Gastrocnemius medialis (tissue), 4 donors: ENCODE measurements at regions not wholly inside any gene's neighbourhood (a gene's known extent, or its start where the extent isn't known, plus 50 kb on each side); places are given as distances from the start of the nearest gene placed in this dataset.

Experiments
- CTCF ChIP-seq, 5 experiments: fragments of 450-650 bp in 3 of 5; fragments of 200-600 bp in 2 of 5; sonication (generic) in 2 of 5; IDR thresholded peaks in 4 of 5; conservative IDR thresholded peaks in 1 of 5; 1 replicate in 4 of 5; 2 replicates in 1 of 5; pipeline ENCODE4 v1.5.1; 2016 to 2019; ENCODE audit warnings: antibody characterized with exemption in 5 of 5, mild to moderate bottlenecking in 3 of 5, moderate library complexity in 3 of 5
- POLR2A ChIP-seq, 2 donors: fragments of 450-650 bp; IDR thresholded peaks; one replicate each; pipeline ENCODE4 v1.6.1; 2017; ENCODE audit warnings: antibody characterized with exemption in 2 of 2, mild to moderate bottlenecking in 2 of 2, moderate library complexity in 2 of 2

GRCh38 chr1:99591886-99592285 is 54.0 kb upstream of the PALMD start:
- TF ChIP-seq CTCF (IDR thresholded peaks at IDR 0.05 in 4 of 5, conservative IDR thresholded peaks at IDR 0.05 in 1 of 5) = no peak
- TF ChIP-seq POLR2A (IDR thresholded peaks at IDR 0.05) = no peak
